Mammary epithelial cell (primary cell): ENCODE measurements at regions not wholly inside any gene's neighbourhood (a gene's known extent, or its start where the extent isn't known, plus 50 kb on each side); places are given as distances from the start of the nearest gene placed in this dataset.

Source experiments
- EZH2 ChIP-seq: IDR thresholded peaks from 2 replicates; pipeline ENCODE4 v1.6.1; 2012; ENCODE audit warnings: low read length, inconsistent platforms, borderline replicate concordance
- TF ChIP-seq, protein P1 (sequence below), 2 donors: IDR thresholded peaks in 1 of 2; conservative IDR thresholded peaks in 1 of 2; 2 replicates each; pipeline ENCODE4 v1.5.1; 2011 to 2012; ENCODE audit warnings: inconsistent platforms in 2 of 2, low read length in 2 of 2, mild to moderate bottlenecking in 2 of 2, control low read depth in 1 of 2, low read depth in 1 of 2; ENCODE audit not compliant: insufficient read depth in 1 of 2; ENCODE audit errors: extremely low read depth in 1 of 2

DNA sequence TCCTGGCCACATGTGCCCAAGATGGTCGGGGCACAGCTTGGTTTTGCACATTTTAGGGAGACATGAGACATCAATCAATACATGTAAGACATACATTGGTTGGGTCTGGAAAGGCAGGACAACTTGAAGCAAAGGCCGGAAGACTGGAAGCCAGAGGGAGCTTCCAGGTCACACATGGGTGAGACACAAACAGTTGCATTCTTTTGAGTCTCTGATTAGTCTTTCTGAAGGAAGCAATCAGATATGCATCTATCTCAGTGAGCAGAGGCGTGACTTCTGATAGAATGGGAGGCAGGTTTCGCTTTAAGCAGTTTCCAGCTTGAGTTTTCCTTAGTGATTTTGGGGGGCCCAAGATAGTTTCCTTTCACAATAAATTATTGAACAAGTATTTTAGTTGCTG is 172.5 kb downstream of the RASEF start:
- TF ChIP-seq, protein P1, sequence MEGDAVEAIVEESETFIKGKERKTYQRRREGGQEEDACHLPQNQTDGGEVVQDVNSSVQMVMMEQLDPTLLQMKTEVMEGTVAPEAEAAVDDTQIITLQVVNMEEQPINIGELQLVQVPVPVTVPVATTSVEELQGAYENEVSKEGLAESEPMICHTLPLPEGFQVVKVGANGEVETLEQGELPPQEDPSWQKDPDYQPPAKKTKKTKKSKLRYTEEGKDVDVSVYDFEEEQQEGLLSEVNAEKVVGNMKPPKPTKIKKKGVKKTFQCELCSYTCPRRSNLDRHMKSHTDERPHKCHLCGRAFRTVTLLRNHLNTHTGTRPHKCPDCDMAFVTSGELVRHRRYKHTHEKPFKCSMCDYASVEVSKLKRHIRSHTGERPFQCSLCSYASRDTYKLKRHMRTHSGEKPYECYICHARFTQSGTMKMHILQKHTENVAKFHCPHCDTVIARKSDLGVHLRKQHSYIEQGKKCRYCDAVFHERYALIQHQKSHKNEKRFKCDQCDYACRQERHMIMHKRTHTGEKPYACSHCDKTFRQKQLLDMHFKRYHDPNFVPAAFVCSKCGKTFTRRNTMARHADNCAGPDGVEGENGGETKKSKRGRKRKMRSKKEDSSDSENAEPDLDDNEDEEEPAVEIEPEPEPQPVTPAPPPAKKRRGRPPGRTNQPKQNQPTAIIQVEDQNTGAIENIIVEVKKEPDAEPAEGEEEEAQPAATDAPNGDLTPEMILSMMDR (conservative IDR thresholded peaks at IDR 0.05 in 1 of 2, IDR thresholded peaks at IDR 0.05 in 1 of 2; ENCODE audit: extremely low read depth in 1 of 2, insufficient read depth in 1 of 2, low read depth in 1 of 2, low read length in 2 of 2), result no peak
- TF ChIP-seq EZH2, result no peak
